HAP-1 (cell line): ENCODE measurements at regions not wholly inside any gene's neighbourhood (a gene's known extent, or its start where the extent isn't known, plus 50 kb on each side); places are given as distances from the start of the nearest gene placed in this dataset.
A peak's percentile ranks its signal among the peaks of the same experiment; 100 is the strongest.

Experiments
- DNase-seq, 2 experiments: peaks; one replicate each; pipeline ENCODE4 v3.0.0-alpha.2; 2016 to 2020; ENCODE audit warnings: low spot score in 2 of 2
- H3K27me3 ChIP-seq: fragments of 250-450 bp; sonication (Bioruptor Pico); 2 replicates; pipeline ENCODE4 v1.5.1; 2020; ENCODE audit warnings: low read depth, mild to moderate bottlenecking, moderate library complexity
- H3K36me3 ChIP-seq: fragments of 250-450 bp; sonication (Bioruptor Pico); replicated peaks from 2 replicates; pipeline ENCODE4 v1.5.1; 2020; ENCODE audit warnings: mild to moderate bottlenecking
- H3K4me1 ChIP-seq: fragments of 250-450 bp; sonication (Bioruptor Pico); 2 replicates; pipeline ENCODE4 v1.5.1; 2020; ENCODE audit warnings: mild to moderate bottlenecking
- H3K4me3 ChIP-seq: fragments of 250-450 bp; sonication (Bioruptor Pico); 2 replicates; pipeline ENCODE4 v1.5.1; 2020; ENCODE audit warnings: mild to moderate bottlenecking, moderate library complexity
- H3K9me3 ChIP-seq: fragments of 250-450 bp; sonication (Bioruptor Pico); 2 replicates; pipeline ENCODE4 v1.5.1; 2020; ENCODE audit warnings: mild to moderate bottlenecking, moderate library complexity
- in situ Hi-C: fragments of 300-500 bp; cut with MboI; formaldehyde crosslinking; loops from 3 replicates; pipeline ENCODE4 v1.14.3; 2020; ENCODE audit warnings: low sequenced_read_pairs, inconsistent platforms, mixed read lengths

DNA sequence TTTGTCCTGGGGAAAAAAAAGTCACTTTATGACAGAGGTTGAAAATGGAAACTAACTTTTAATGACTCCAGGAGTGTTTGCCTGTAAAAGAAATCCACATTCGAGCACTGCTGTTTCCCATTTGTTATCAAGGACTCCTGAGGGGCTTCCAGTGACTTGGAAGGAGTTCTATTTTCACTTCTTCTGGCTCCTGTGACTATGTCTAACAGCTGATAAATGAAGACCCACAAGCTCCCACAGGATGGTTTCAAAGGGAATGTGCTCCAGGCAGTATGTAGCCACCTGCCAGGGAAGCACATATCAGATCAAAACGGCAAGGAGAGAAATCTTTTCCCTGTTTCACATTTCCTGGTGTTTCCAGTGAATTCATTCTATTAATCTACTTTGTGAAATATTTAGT is 159.8 kb upstream of the FAM241A start:
- Histone ChIP-seq H3K4me1 (0 out of 2 replicates have a peak, but pooled peaks cover 3% of the 10 kb centered on the region), H3K4me3 (no peak overlapping the region), H3K36me3 (no peaks in the 10 kb centered on the region), H3K9me3 (no peaks in the 10 kb centered on the region), H3K27me3 (peaks cover 12% of the 10 kb centered on the region)
- no peak for DNase-seq
- in situ Hi-C loops = no loop called here

DNA sequence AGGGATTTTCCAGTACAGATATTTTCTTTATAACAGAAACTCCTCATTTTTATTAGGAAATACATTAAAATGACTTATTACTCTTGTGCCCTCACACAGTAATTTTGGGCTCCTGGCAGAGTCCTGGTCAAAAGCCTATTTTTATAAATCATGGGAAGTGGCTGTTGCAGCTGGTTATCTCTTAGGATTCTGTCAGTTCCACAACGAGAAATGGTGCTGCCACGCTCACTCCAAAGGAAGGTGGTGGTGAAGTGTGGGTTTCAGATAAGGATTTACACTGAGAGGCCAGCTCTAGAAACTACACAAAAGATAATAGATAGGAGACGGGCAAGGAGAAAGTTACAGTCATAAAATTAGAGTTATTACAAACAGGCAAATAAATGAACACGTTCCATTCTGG is 159.2 kb upstream of the FAM241A start:
- 0 out of 2 replicates have a peak, but pooled peaks cover 3% of the 10 kb centered on the region for H3K4me1 ChIP-seq
- no peaks in the 10 kb centered on the region for H3K36me3 ChIP-seq
- H3K27me3 ChIP-seq = peaks cover 18% of the 10 kb centered on the region
- in situ Hi-C loops = no loop called here
- no peak overlapping the region for H3K4me3 ChIP-seq
- no peaks in the 10 kb centered on the region for H3K9me3 ChIP-seq
- no peak for DNase-seq

GRCh38 chr4:111988514-111988913 is 156.7 kb upstream of the FAM241A start:
- in situ Hi-C loops = no loop called here
- DNase-seq = no peak
- Histone ChIP-seq H3K4me1 (peaks cover 5% of the 10 kb centered on the region; the same call in 1 of the 2 replicates), H3K27me3 (peaks cover 18% of the 10 kb centered on the region), H3K4me3 (no peak overlapping the region), H3K9me3 (no peaks in the 10 kb centered on the region), H3K36me3 (no peaks in the 10 kb centered on the region)

GRCh38 chr4:111989817-111990216 is 155.4 kb upstream of the FAM241A start:
- H3K27me3 ChIP-seq = peaks cover 20% of the 10 kb centered on the region
- no peak overlapping the region for H3K4me3 ChIP-seq
- in situ Hi-C loops = no loop called here

GRCh38 chr4:111991163-111991562 is 154.1 kb upstream of the FAM241A start:
- no peak for DNase-seq
- no peaks in the 10 kb centered on the region for H3K9me3 ChIP-seq
- H3K4me3 ChIP-seq = no peak overlapping the region
- in situ Hi-C loops = no loop called here
- no peaks in the 10 kb centered on the region for H3K36me3 ChIP-seq
- H3K27me3 ChIP-seq = peaks cover 20% of the 10 kb centered on the region
- H3K4me1 ChIP-seq = peaks cover 4% of the 10 kb centered on the region; the same call in 1 of the 2 replicates

More at GRCh38 chr4:111989817-111990216, 155.4 kb upstream of the FAM241A start:
- H3K9me3 ChIP-seq = no peaks in the 10 kb centered on the region
- H3K36me3 ChIP-seq = no peaks in the 10 kb centered on the region
- peaks cover 7% of the 10 kb centered on the region; the same call in 1 of the 2 replicates for H3K4me1 ChIP-seq
- no peak for DNase-seq

GRCh38 chr4:111991797-111992196 is 153.5 kb upstream of the FAM241A start:
- in situ Hi-C loops = no loop called here
- Histone ChIP-seq H3K36me3 (no peaks in the 10 kb centered on the region), H3K9me3 (no peaks in the 10 kb centered on the region), H3K27me3 (peaks cover 24% of the 10 kb centered on the region), H3K4me3 (no peak overlapping the region), H3K4me1 (peaks cover 4% of the 10 kb centered on the region; the same call in 1 of the 2 replicates)
- no peak for DNase-seq

- no peaks in the 10 kb centered on the region for H3K9me3 ChIP-seq
- DNase-seq = no peak
- in situ Hi-C loops = no loop called here
- H3K4me3 ChIP-seq = no peak overlapping the region
- peaks cover 4% of the 10 kb centered on the region; the same call in 1 of the 2 replicates for H3K4me1 ChIP-seq
- peaks cover 25% of the 10 kb centered on the region for H3K27me3 ChIP-seq
- no peaks in the 10 kb centered on the region for H3K36me3 ChIP-seq
Measured at GRCh38 chr4:111992351-111993168, 152.7 kb upstream of the FAM241A start.

GRCh38 chr4:111994392-111994791 is 150.9 kb upstream of the FAM241A start:
- peaks cover 4% of the 10 kb centered on the region; the same call in 1 of the 2 replicates for H3K4me1 ChIP-seq
- H3K4me3 ChIP-seq = no peak overlapping the region
- peaks cover 24% of the 10 kb centered on the region for H3K27me3 ChIP-seq
- in situ Hi-C loops = no loop called here
- H3K36me3 ChIP-seq = no peaks in the 10 kb centered on the region
- no peaks in the 10 kb centered on the region for H3K9me3 ChIP-seq
- no peak for DNase-seq

GRCh38 chr4:111997785-111998184 is 147.5 kb upstream of the FAM241A start:
- H3K4me3 ChIP-seq = no peak overlapping the region
- no peaks in the 10 kb centered on the region for H3K36me3 ChIP-seq
- in situ Hi-C loops = no loop called here
- H3K4me1 ChIP-seq = peaks cover 2% of the 10 kb centered on the region
- H3K27me3 ChIP-seq = peaks cover 13% of the 10 kb centered on the region
- no peak for DNase-seq
- no peaks in the 10 kb centered on the region for H3K9me3 ChIP-seq

DNA sequence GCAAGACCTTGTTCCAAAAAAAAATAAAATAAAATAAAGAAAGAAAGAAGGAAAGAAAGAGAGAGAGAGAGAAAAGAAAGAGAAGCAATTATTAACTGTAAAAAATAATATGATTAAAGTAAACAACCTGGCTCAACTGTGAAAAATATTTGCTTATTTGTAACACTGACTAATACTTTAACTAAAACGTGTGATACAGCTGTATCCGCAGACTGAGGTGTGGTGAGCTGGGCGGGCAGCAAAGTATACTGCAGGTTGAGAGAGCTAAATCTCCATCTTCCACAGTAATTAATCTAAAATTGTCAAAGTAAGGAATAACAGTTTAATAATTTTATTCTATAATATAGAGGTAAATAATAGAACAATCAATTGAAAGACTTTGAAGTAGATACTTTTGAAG is 145.5 kb upstream of the FAM241A start:
- Histone ChIP-seq H3K9me3 (no peaks in the 10 kb centered on the region), H3K4me1 (no peaks in the 10 kb centered on the region; the same call in none of the 2 replicates), H3K4me3 (no peak overlapping the region), H3K36me3 (no peaks in the 10 kb centered on the region), H3K27me3 (peaks cover 10% of the 10 kb centered on the region)
- no peak for DNase-seq
- in situ Hi-C loops = no loop called here

GRCh38 chr4:112001041-112001440 is 144.2 kb upstream of the FAM241A start:
- DNase-seq = no peak
- Histone ChIP-seq H3K27me3 (peaks cover 10% of the 10 kb centered on the region), H3K9me3 (no peaks in the 10 kb centered on the region), H3K4me3 (no peak overlapping the region), H3K4me1 (peaks cover 4% of the 10 kb centered on the region), H3K36me3 (no peaks in the 10 kb centered on the region)
- in situ Hi-C loops = no loop called here

DNA sequence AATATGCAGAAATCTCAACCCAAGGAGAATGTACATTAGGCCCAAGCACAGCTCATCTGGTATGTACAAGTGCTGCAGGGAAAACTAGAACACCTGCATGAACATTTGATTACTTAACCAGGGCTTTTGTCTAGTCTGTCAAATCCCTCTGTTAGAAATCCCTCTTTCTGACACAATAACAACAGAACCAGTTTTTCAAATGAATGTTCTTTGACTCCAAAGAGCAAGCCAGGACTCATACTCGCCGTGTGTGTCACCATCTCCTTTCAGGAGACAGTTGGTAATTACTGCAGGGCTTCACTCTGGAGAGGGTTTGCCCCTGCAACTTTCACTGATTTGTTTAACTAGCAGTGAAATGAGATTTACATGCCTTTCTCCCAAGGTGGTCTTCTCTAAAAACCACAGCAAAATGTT is 143.0 kb upstream of the FAM241A start:
- no peaks in the 10 kb centered on the region for H3K36me3 ChIP-seq
- peaks cover 4% of the 10 kb centered on the region for H3K4me1 ChIP-seq
- in situ Hi-C loops = no loop called here
- peak in 1 of 2 experiments; percentile 13 for DNase-seq
- H3K4me3 ChIP-seq = no peak overlapping the region
- H3K9me3 ChIP-seq = no peaks in the 10 kb centered on the region
- peaks cover 4% of the 10 kb centered on the region for H3K27me3 ChIP-seq

- in situ Hi-C loops = no loop called here
- H3K36me3 ChIP-seq = no peaks in the 10 kb centered on the region
- H3K27me3 ChIP-seq = peaks cover 3% of the 10 kb centered on the region; the same call in 1 of the 2 replicates
- H3K9me3 ChIP-seq = no peaks in the 10 kb centered on the region
- no peak overlapping the region for H3K4me3 ChIP-seq
- DNase-seq = no peak
- peaks cover 4% of the 10 kb centered on the region for H3K4me1 ChIP-seq
Measured at GRCh38 chr4:112003231-112003907, 141.9 kb upstream of the FAM241A start.

GRCh38 chr4:112005027-112005426 is 140.2 kb upstream of the FAM241A start:
- no peak for DNase-seq
- H3K36me3 ChIP-seq = no peaks in the 10 kb centered on the region
- in situ Hi-C loops = no loop called here
- H3K4me1 ChIP-seq = peaks cover 4% of the 10 kb centered on the region
- no peak overlapping the region for H3K4me3 ChIP-seq
- H3K9me3 ChIP-seq = no peaks in the 10 kb centered on the region
- H3K27me3 ChIP-seq = no peaks in the 10 kb centered on the region
